PC-9 (cell line): ENCODE measurements at regions not wholly inside any gene's neighbourhood (a gene's known extent, or its start where the extent isn't known, plus 50 kb on each side); places are given as distances from the start of the nearest gene placed in this dataset.

Experiments used
- CTCF ChIP-seq: fragments of 200-600 bp; sonication (generic); conservative IDR thresholded peaks from 2 replicates; pipeline ENCODE4 v1.6.1; 2017; ENCODE audit warnings: mixed run types, antibody characterized with exemption, mild to moderate bottlenecking, moderate library complexity
- EZH2 ChIP-seq: fragments of 200-600 bp; sonication (generic); IDR thresholded peaks from 2 replicates; pipeline ENCODE4 v1.8.0; 2017; ENCODE audit warnings: antibody characterized with exemption, low read depth

DNA sequence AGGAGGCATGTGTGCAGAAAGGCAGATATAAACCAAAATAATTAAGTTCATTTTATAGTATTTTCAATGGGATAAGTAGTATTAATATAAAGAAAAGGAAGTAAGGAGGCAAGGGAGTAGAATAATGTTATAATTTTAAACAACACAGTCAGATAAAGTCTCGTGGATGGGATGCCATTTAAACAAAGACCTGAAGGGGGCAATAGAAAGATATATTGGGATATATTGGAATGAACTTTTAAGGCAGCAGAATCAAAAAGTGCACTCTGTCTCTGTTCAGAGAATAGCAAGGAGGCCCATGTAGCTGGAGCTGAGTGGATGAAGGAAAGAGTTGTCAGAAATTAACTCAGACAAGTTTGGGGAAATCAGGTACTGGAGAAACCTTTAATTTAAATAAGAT is 158.7 kb downstream of the CGGBP1 start:
- no peak for TF ChIP-seq EZH2
- TF ChIP-seq CTCF, result peak; percentile 41
